ENCODE measurements at regions not wholly inside any gene's neighbourhood (a gene's known extent, or its start where the extent isn't known, plus 50 kb on each side); places are given as distances from the start of the nearest gene placed in this dataset.

DNA sequence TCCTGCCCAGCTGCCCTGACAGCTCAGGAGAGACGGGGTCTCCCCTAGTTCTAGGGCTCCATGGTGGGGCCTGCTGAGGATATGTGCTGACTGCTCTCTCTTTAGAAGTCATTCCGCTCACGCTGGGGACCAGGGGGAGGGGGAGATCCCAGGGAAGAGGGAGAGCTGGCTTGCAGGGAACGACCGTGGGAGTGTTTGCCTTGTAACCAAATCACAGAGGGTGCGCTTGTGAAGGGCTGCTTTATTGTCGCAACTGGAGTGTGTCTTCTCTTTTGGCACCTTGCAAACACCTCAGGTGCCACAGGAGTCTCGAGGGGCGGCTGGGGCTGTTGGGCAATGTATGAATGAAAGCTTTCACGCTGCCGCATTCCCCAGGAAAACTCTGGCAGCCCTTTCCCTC, 531.3 kb upstream of the MKI67 start:
- Histone ChIP-seq H3K36me3 (replicated peaks in 1 of 2; ENCODE audit: control insufficient read depth in 2 of 2, insufficient read depth in 2 of 2, low read length in 2 of 2) (no peaks in the 10 kb centered on the region), H3K18ac (ENCODE audit: low read length) (no peak overlapping the region), H3K79me1 (ENCODE audit: low read depth, low read length) (no peaks in the 10 kb centered on the region), H2AK5ac (ENCODE audit: low read depth, low read length) (no peak overlapping the region), H2BK12ac (ENCODE audit: low read length) (no peak overlapping the region), H4K91ac (ENCODE audit: low read depth, low read length, poor library complexity) (no peak overlapping the region), H3K4me2 (ENCODE audit: insufficient read depth, low read length, poor library complexity, severe bottlenecking) (no peak overlapping the region), H3K4me3 (ENCODE audit: low read length in 2 of 2) (no peak overlapping the region), H3K4ac (ENCODE audit: low read length) (no peak overlapping the region), H2BK120ac (ENCODE audit: low read depth, low read length) (no peak overlapping the region), H2BK5ac (ENCODE audit: low read length) (no peak overlapping the region), H3K9me3 (replicated peaks in 1 of 2; ENCODE audit: control insufficient read depth in 2 of 2, insufficient read depth in 1 of 2, low read depth in 1 of 2, low read length in 2 of 2) (no peaks in the 10 kb centered on the region), H3K14ac (ENCODE audit: low read length) (no peak overlapping the region), H2AFZ (ENCODE audit: low read length) (no peak overlapping the region), H3K9ac (ENCODE audit: low read depth, low read length, poor library complexity) (no peak overlapping the region), H2BK15ac (ENCODE audit: low read length) (no peak overlapping the region), H3K27me3 (ENCODE audit: control insufficient read depth in 3 of 3, insufficient read depth in 3 of 3, low read depth in 1 of 3, low read length in 3 of 3) (peaks cover 0 to 2% (median 0%) of the 10 kb centered on the region in 3 experiments), H3K23ac (ENCODE audit: low read depth, low read length, poor library complexity) (no peak overlapping the region), H4K8ac (ENCODE audit: low read depth, low read length) (no peak overlapping the region), H3K27ac (replicated peaks; ENCODE audit: low read length) (no peak overlapping the region), H3K4me1 (ENCODE audit: control insufficient read depth in 2 of 2, insufficient read depth in 1 of 2, low read depth in 1 of 2, low read length in 2 of 2) (no peaks in the 10 kb centered on the region)
- DNase-seq (ENCODE audit: low spot score): no peak
- no CpG with 5 or more reads among the region's 11 CpGs for WGBS, 2 donors (ENCODE audit: extremely low coverage in 2 of 2, insufficient read length in 2 of 2, insufficient replicate concordance in 1 of 2)

GRCh38 chr10:128660726-128661125, 534.5 kb upstream of the MKI67 start:
- Histone ChIP-seq H3K9me3 (replicated peaks in 1 of 2; ENCODE audit: control insufficient read depth in 2 of 2, insufficient read depth in 1 of 2, low read depth in 1 of 2, low read length in 2 of 2) (no peaks in the 10 kb centered on the region), H3K4me2 (ENCODE audit: insufficient read depth, low read length, poor library complexity, severe bottlenecking) (no peak overlapping the region), H2AK5ac (ENCODE audit: low read depth, low read length) (no peak overlapping the region), H2BK12ac (ENCODE audit: low read length) (no peak overlapping the region), H2BK5ac (ENCODE audit: low read length) (no peak overlapping the region), H4K8ac (ENCODE audit: low read depth, low read length) (no peak overlapping the region), H3K79me1 (ENCODE audit: low read depth, low read length) (no peaks in the 10 kb centered on the region), H3K18ac (ENCODE audit: low read length) (no peak overlapping the region), H2BK15ac (ENCODE audit: low read length) (no peak overlapping the region), H3K4ac (ENCODE audit: low read length) (no peak overlapping the region), H2AFZ (ENCODE audit: low read length) (no peak overlapping the region), H4K91ac (ENCODE audit: low read depth, low read length, poor library complexity) (no peak overlapping the region), H2BK120ac (ENCODE audit: low read depth, low read length) (no peak overlapping the region), H3K27ac (replicated peaks; ENCODE audit: low read length) (no peak overlapping the region), H3K14ac (ENCODE audit: low read length) (no peak overlapping the region), H3K23ac (ENCODE audit: low read depth, low read length, poor library complexity) (no peak overlapping the region), H3K27me3 (ENCODE audit: control insufficient read depth in 3 of 3, insufficient read depth in 3 of 3, low read depth in 1 of 3, low read length in 3 of 3) (peaks cover 0 to 2% (median 0%) of the 10 kb centered on the region in 3 experiments), H3K4me3 (ENCODE audit: low read length in 2 of 2) (no peak overlapping the region), H3K4me1 (ENCODE audit: control insufficient read depth in 2 of 2, insufficient read depth in 1 of 2, low read depth in 1 of 2, low read length in 2 of 2) (no peaks in the 10 kb centered on the region), H3K9ac (ENCODE audit: low read depth, low read length, poor library complexity) (no peak overlapping the region), H3K36me3 (replicated peaks in 1 of 2; ENCODE audit: control insufficient read depth in 2 of 2, insufficient read depth in 2 of 2, low read length in 2 of 2) (no peaks in the 10 kb centered on the region)
- no peak for DNase-seq (ENCODE audit: low spot score)
- WGBS, 2 donors (ENCODE audit: extremely low coverage in 2 of 2, insufficient read length in 2 of 2, insufficient replicate concordance in 1 of 2): no CpG with 5 or more reads among the region's 5 CpGs

GRCh38 chr10:128661404-128662197, 535.4 kb upstream of the MKI67 start:
- Histone ChIP-seq H3K4ac (ENCODE audit: low read length) (no peak overlapping the region), H3K4me2 (ENCODE audit: insufficient read depth, low read length, poor library complexity, severe bottlenecking) (no peak overlapping the region), H2AFZ (ENCODE audit: low read length) (no peak overlapping the region), H3K27ac (replicated peaks; ENCODE audit: low read length) (no peak overlapping the region), H3K9ac (ENCODE audit: low read depth, low read length, poor library complexity) (no peak overlapping the region), H2BK120ac (ENCODE audit: low read depth, low read length) (no peak overlapping the region), H4K91ac (ENCODE audit: low read depth, low read length, poor library complexity) (no peak overlapping the region), H3K14ac (ENCODE audit: low read length) (no peak overlapping the region), H2BK5ac (ENCODE audit: low read length) (no peak overlapping the region), H3K9me3 (replicated peaks in 1 of 2; ENCODE audit: control insufficient read depth in 2 of 2, insufficient read depth in 1 of 2, low read depth in 1 of 2, low read length in 2 of 2) (no peaks in the 10 kb centered on the region), H3K4me1 (ENCODE audit: control insufficient read depth in 2 of 2, insufficient read depth in 1 of 2, low read depth in 1 of 2, low read length in 2 of 2) (no peaks in the 10 kb centered on the region), H2BK15ac (ENCODE audit: low read length) (no peak overlapping the region), H3K79me1 (ENCODE audit: low read depth, low read length) (no peaks in the 10 kb centered on the region), H2BK12ac (ENCODE audit: low read length) (no peak overlapping the region), H2AK5ac (ENCODE audit: low read depth, low read length) (no peak overlapping the region), H3K23ac (ENCODE audit: low read depth, low read length, poor library complexity) (no peak overlapping the region), H3K27me3 (ENCODE audit: control insufficient read depth in 3 of 3, insufficient read depth in 3 of 3, low read depth in 1 of 3, low read length in 3 of 3) (peaks cover 0 to 2% (median 0%) of the 10 kb centered on the region in 3 experiments), H3K36me3 (replicated peaks in 1 of 2; ENCODE audit: control insufficient read depth in 2 of 2, insufficient read depth in 2 of 2, low read length in 2 of 2) (no peaks in the 10 kb centered on the region), H3K18ac (ENCODE audit: low read length) (no peak overlapping the region), H3K4me3 (ENCODE audit: low read length in 2 of 2) (no peak overlapping the region), H4K8ac (ENCODE audit: low read depth, low read length) (no peak overlapping the region)
- no CpG with 5 or more reads among the region's 7 CpGs for WGBS, 2 donors (ENCODE audit: extremely low coverage in 2 of 2, insufficient read length in 2 of 2, insufficient replicate concordance in 1 of 2)
- no peak for DNase-seq (ENCODE audit: low spot score)

DNA sequence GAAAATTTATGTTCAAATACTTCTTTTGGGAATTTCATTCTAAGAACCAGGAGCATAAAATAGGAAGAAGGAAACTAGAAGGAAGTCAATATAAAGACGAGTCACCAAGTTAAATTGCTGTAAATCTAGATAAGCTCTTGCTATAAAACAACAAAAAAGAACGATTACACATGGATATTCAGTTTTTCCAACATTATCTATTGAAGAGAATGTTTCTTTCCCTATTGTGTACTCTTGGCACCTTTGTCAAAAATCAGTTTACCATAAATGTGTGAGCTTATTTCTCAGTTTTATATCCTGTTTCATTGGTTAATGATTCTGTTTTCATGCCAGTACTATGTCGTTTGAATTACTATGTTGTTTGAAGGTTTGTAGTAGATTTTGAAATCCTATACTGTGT, 536.3 kb upstream of the MKI67 start:
- no peaks in the 10 kb centered on the region for H3K4me1 ChIP-seq (ENCODE audit: control insufficient read depth in 2 of 2, insufficient read depth in 1 of 2, low read depth in 1 of 2, low read length in 2 of 2)
- no peak overlapping the region for H2BK15ac ChIP-seq (ENCODE audit: low read length)
- no peak overlapping the region for H2BK12ac ChIP-seq (ENCODE audit: low read length)
- DNase-seq (ENCODE audit: low spot score): no peak
- H3K9me3 ChIP-seq (replicated peaks in 1 of 2; ENCODE audit: control insufficient read depth in 2 of 2, insufficient read depth in 1 of 2, low read depth in 1 of 2, low read length in 2 of 2): no peaks in the 10 kb centered on the region
- no peak overlapping the region for H2AFZ ChIP-seq (ENCODE audit: low read length)
- no peak overlapping the region for H4K8ac ChIP-seq (ENCODE audit: low read depth, low read length)
- no peak overlapping the region for H3K4me3 ChIP-seq (ENCODE audit: low read length in 2 of 2)
- H3K27me3 ChIP-seq (ENCODE audit: control insufficient read depth in 3 of 3, insufficient read depth in 3 of 3, low read depth in 1 of 3, low read length in 3 of 3): no peaks in the 10 kb centered on the region
- H3K9ac ChIP-seq (ENCODE audit: low read depth, low read length, poor library complexity): no peak overlapping the region
- H2BK5ac ChIP-seq (ENCODE audit: low read length): no peak overlapping the region
- no peak overlapping the region for H3K27ac ChIP-seq (replicated peaks; ENCODE audit: low read length)
- H3K79me1 ChIP-seq (ENCODE audit: low read depth, low read length): no peaks in the 10 kb centered on the region
- no peak overlapping the region for H3K14ac ChIP-seq (ENCODE audit: low read length)
- H2BK120ac ChIP-seq (ENCODE audit: low read depth, low read length): no peak overlapping the region
- no CpG with 5 or more reads among the region's 3 CpGs for WGBS, 2 donors (ENCODE audit: extremely low coverage in 2 of 2, insufficient read length in 2 of 2, insufficient replicate concordance in 1 of 2)
- no peak overlapping the region for H2AK5ac ChIP-seq (ENCODE audit: low read depth, low read length)
- H3K18ac ChIP-seq (ENCODE audit: low read length): no peak overlapping the region
- no peaks in the 10 kb centered on the region for H3K36me3 ChIP-seq (replicated peaks in 1 of 2; ENCODE audit: control insufficient read depth in 2 of 2, insufficient read depth in 2 of 2, low read length in 2 of 2)
- H3K4ac ChIP-seq (ENCODE audit: low read length): no peak overlapping the region
- no peak overlapping the region for H3K23ac ChIP-seq (ENCODE audit: low read depth, low read length, poor library complexity)
- no peak overlapping the region for H3K4me2 ChIP-seq (ENCODE audit: insufficient read depth, low read length, poor library complexity, severe bottlenecking)
- no peak overlapping the region for H4K91ac ChIP-seq (ENCODE audit: low read depth, low read length, poor library complexity)

Data from neuronal stem cell (in vitro differentiated cells).